HUES48 (cell line): ENCODE measurements at regions not wholly inside any gene's neighbourhood (a gene's known extent, or its start where the extent isn't known, plus 50 kb on each side); places are given as distances from the start of the nearest gene placed in this dataset.

Source experiments
- H3K27ac ChIP-seq: one replicate; pipeline ENCODE4 v1.7.0; 2013; ENCODE audit warnings: low read depth, low read length, inconsistent platforms
- H3K27me3 ChIP-seq: 2 replicates; pipeline ENCODE4 v1.6.1; 2013; ENCODE audit warnings: mild to moderate bottlenecking, low read length; ENCODE audit not compliant: control insufficient read depth, insufficient read depth
- H3K36me3 ChIP-seq: 2 replicates; pipeline ENCODE4 v1.6.1; 2013; ENCODE audit warnings: low read length; ENCODE audit not compliant: control insufficient read depth, insufficient read depth
- H3K4me1 ChIP-seq: 2 replicates; pipeline ENCODE4 v1.6.1; 2013; ENCODE audit warnings: mild to moderate bottlenecking, low read length; ENCODE audit not compliant: control insufficient read depth, insufficient read depth
- H3K4me3 ChIP-seq: 2 replicates; pipeline ENCODE4 v1.5.1; 2013; ENCODE audit warnings: mild to moderate bottlenecking, low read depth, low read length
- H3K9ac ChIP-seq: 2 replicates; pipeline ENCODE4 v1.6.1; 2013; ENCODE audit warnings: mild to moderate bottlenecking, low read depth, low read length, moderate library complexity
- H3K9me3 ChIP-seq: 2 replicates; pipeline ENCODE4 v1.6.1; 2013; ENCODE audit warnings: low read length; ENCODE audit not compliant: control insufficient read depth, insufficient read depth

DNA sequence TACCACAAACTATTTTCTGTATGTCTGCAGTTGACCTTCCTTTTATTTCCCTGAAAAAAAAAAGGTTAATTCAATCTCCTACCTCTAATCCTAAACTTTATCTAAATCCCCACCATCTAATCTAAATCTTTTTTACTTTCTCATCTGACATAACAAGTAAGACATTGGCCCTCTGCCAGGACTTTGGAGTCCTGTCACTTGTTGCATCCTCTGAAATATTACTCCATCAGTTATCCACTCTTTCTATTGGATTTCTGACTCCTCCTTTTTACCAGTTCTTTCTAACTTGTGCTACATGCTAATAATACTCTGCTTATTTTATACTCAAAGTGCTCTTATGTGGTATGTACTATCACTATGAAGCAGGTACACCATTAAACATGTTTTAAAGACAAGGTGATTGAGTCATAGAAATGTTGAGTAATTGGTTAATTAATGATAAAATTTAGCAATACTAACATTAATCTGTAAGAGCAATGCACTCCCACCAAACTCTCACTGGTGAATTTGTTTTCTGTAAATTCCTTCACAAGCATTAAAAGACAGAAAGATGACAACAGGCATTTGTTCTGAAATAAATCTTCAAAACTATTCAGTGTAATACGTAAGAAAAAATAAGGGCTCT is 914.2 kb upstream of the RAG2 start:
- H3K27ac ChIP-seq = no peak overlapping the region
- H3K9ac ChIP-seq = no peak overlapping the region
- no peaks in the 10 kb centered on the region for H3K27me3 ChIP-seq
- H3K36me3 ChIP-seq = no peaks in the 10 kb centered on the region
- no peak overlapping the region for H3K4me3 ChIP-seq
- H3K4me1 ChIP-seq = no peaks in the 10 kb centered on the region
- H3K9me3 ChIP-seq = no peaks in the 10 kb centered on the region; the same call in 1 of the 2 replicates

DNA sequence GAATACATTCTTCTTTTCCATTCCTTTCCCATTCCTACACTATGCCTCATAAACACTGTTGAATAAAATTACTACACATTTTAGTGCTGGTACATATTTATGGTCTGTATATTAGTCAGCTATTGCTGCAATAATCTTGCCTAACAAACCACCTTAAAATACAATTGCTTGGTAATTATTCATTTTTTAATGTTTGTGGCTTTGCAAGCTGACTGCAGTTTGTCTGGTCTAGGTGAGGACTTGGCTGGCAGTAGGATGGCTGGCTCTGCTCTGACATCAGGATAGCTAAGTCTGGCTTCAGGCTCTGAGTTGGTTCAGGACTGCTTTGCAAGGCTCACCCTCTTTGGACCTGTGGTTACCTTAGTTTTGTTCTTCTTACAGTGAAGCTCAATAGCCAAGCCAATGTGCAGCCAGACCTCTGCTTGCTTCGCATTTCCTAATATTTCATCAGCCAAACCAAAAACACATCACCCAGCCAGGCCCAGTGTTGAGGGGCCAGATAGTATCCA is 913.4 kb upstream of the RAG2 start:
- Histone ChIP-seq H3K27ac (no peak overlapping the region), H3K36me3 (no peaks in the 10 kb centered on the region), H3K27me3 (no peaks in the 10 kb centered on the region), H3K9ac (no peak overlapping the region), H3K4me1 (no peaks in the 10 kb centered on the region; the same call in 1 of the 2 replicates), H3K4me3 (no peak overlapping the region), H3K9me3 (no peaks in the 10 kb centered on the region; the same call in 1 of the 2 replicates)

DNA sequence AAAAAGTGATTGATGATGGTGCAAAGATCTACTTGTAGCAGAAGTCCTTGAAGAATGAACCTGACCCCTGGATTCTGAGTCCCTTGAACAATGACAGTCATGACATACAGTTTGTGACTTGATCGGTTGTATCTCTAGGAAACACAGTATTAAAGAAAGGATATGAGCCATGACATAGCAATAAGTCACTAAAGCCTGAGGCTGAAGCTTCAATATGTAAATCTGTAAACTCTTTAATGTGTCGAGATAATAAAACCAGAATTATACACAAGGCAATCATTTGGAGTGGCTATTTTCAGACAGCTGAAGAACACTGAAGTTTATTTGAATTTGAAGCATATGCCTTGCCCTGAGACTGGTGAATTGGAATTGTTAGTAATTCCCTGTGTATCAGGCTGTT is 911.5 kb upstream of the RAG2 start:
- H3K9ac ChIP-seq = no peak overlapping the region
- no peaks in the 10 kb centered on the region for H3K27me3 ChIP-seq
- H3K27ac ChIP-seq = no peak overlapping the region
- no peaks in the 10 kb centered on the region for H3K9me3 ChIP-seq
- no peaks in the 10 kb centered on the region for H3K36me3 ChIP-seq
- H3K4me3 ChIP-seq = no peak overlapping the region
- H3K4me1 ChIP-seq = peaks cover 19% of the 10 kb centered on the region

DNA sequence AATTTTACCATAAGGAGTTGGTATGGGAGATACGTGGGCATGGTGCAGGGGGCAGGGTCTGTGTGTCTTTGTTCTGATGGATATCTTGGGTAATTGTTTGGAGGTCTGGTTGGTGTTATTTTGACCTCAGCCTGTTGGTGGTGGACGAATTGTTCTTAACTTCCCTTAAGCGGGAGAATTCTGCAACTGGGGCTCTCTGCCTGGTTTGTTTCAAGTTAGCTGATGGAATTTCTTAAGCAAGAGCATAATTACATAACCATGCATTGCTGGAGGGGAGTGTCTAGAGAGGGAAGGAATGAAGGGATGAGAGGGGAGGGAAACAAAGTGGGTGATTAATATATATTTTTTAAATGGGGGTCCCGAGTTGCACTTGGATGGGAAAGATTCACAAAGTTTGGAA is 908.5 kb upstream of the RAG2 start:
- no peak overlapping the region for H3K4me3 ChIP-seq
- H3K9ac ChIP-seq = no peak overlapping the region
- H3K27ac ChIP-seq = peak overlapping the region; percentile 21
- H3K4me1 ChIP-seq = peaks cover 31% of the 10 kb centered on the region
- no peaks in the 10 kb centered on the region for H3K27me3 ChIP-seq
- no peaks in the 10 kb centered on the region for H3K9me3 ChIP-seq
- no peaks in the 10 kb centered on the region for H3K36me3 ChIP-seq

DNA sequence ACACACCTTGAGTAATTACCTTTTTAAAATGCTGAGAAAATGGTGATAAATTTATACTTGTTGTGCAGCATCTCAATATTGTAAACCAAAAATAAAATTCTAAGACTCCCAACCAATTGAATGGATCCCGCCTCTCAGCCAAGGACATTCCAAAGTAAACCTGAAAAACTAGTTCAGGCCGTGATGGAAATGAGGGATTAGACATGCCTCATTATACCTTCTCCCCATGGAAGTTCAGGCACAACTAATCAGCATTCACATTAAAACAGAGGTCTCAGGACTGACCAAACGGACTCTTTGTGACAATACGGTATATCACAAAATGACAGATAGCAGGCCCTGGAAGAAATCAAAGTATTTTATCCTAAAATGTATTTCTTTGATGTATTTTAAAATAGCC is 907.4 kb upstream of the RAG2 start:
- H3K27me3 ChIP-seq = no peaks in the 10 kb centered on the region
- no peaks in the 10 kb centered on the region for H3K9me3 ChIP-seq
- no peak overlapping the region for H3K9ac ChIP-seq
- H3K4me1 ChIP-seq = peaks cover 31% of the 10 kb centered on the region
- peak overlapping the region; percentile 37 for H3K4me3 ChIP-seq
- peak overlapping the region; percentile 76 for H3K27ac ChIP-seq
- no peaks in the 10 kb centered on the region for H3K36me3 ChIP-seq

DNA sequence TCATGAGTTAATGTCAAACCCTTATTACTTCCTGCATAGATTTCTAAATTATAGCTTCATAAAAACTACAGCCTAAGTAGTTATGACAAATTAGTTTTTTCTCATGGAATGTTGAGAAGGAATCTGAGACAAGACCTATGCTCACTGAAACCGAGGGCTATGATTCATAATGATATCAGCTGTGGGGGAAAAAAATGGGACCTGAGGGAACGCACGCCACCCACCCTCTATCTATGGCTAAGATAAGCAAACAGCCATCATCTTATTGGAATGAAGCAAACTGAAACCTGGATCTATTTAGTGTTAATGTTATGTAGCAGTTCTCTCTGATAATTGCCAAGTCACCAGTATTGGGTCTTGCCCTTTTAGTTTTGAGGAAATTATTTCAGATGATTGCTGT is 906.9 kb upstream of the RAG2 start:
- no peaks in the 10 kb centered on the region for H3K9me3 ChIP-seq
- no peak overlapping the region for H3K9ac ChIP-seq
- H3K4me1 ChIP-seq = peaks cover 31% of the 10 kb centered on the region
- no peaks in the 10 kb centered on the region for H3K36me3 ChIP-seq
- H3K27ac ChIP-seq = peak overlapping the region; percentile 76
- no peaks in the 10 kb centered on the region for H3K27me3 ChIP-seq
- no peak overlapping the region for H3K4me3 ChIP-seq

GRCh38 chr11:37504060-37504611 is 906.1 kb upstream of the RAG2 start:
- Histone ChIP-seq H3K27me3 (no peaks in the 10 kb centered on the region), H3K4me3 (no peak overlapping the region), H3K27ac (peak overlapping the region; percentile 76), H3K36me3 (no peaks in the 10 kb centered on the region), H3K4me1 (peaks cover 31% of the 10 kb centered on the region), H3K9ac (no peak overlapping the region; the same call in 1 of the 2 replicates), H3K9me3 (no peaks in the 10 kb centered on the region)

DNA sequence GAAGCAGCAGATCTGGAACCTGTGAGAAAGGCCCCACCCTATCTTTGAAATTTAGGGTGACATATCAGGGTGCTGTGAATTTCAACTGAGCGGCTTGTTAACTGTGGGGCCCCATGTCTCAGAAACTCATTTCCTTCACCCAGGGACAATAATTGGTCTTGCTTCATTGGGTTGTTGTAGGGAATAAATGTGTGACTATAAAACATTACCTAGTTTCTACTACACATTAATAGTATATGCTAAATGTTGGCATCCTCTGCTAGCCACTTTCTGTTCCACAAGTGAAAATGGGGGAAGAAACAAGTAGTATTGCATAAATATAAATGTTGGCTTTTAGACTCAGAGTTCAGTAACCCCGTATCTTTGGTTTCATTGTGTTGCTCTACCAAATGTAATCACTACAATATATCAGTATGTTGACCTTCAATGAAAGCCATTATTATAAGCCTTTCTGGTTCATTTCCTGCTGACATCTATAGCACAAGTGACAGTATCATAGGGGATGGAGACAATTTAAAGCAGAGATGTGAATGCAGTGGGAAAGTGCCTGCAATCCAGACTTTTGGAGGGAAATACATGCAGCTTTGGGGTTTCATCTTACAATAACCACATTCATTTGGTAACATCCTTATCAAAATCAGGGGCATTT is 905.5 kb upstream of the RAG2 start:
- Histone ChIP-seq H3K9ac (no peak overlapping the region), H3K27me3 (no peaks in the 10 kb centered on the region), H3K4me1 (peaks cover 31% of the 10 kb centered on the region), H3K4me3 (no peak overlapping the region), H3K36me3 (no peaks in the 10 kb centered on the region), H3K9me3 (no peaks in the 10 kb centered on the region), H3K27ac (peak overlapping the region; percentile 76)

GRCh38 chr11:37502202-37502601 is 904.2 kb upstream of the RAG2 start:
- no peak overlapping the region for H3K27ac ChIP-seq
- no peak overlapping the region for H3K4me3 ChIP-seq
- no peaks in the 10 kb centered on the region for H3K27me3 ChIP-seq
- peaks cover 31% of the 10 kb centered on the region for H3K4me1 ChIP-seq
- H3K9ac ChIP-seq = no peak overlapping the region
- H3K9me3 ChIP-seq = no peaks in the 10 kb centered on the region
- no peaks in the 10 kb centered on the region for H3K36me3 ChIP-seq

GRCh38 chr11:37500425-37500824 is 902.4 kb upstream of the RAG2 start:
- Histone ChIP-seq H3K4me1 (peaks cover 20% of the 10 kb centered on the region), H3K27me3 (no peaks in the 10 kb centered on the region), H3K9me3 (no peaks in the 10 kb centered on the region)

DNA sequence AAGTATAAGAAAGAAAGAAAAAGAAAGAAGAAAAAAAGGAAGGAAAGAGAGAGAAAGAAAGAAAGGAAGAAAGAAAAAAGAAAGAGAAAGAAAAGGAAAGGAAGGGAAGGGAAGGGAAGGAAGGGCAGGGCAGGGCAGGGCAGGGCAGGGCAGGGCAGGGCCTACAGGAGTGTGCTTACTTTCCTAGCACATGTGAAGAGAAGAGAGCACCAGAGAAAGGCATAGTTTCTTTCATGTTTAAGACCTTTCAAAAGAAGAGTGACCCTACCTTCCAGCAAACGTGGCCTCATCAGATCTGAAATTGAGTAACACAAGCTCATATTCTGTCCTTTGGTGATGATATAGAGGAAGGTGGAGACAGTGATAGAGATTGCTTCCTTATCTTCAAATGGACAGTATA is 899.3 kb upstream of the RAG2 start:
- Histone ChIP-seq H3K36me3 (no peaks in the 10 kb centered on the region), H3K4me3 (no peak overlapping the region), H3K9ac (no peak overlapping the region), H3K4me1 (no peaks in the 10 kb centered on the region), H3K27ac (no peak overlapping the region), H3K27me3 (no peaks in the 10 kb centered on the region), H3K9me3 (no peaks in the 10 kb centered on the region)

More at GRCh38 chr11:37500425-37500824, 902.4 kb upstream of the RAG2 start:
- Histone ChIP-seq H3K9ac (no peak overlapping the region), H3K36me3 (no peaks in the 10 kb centered on the region), H3K4me3 (no peak overlapping the region), H3K27ac (peak overlapping the region; percentile 42)
